CD14-positive monocyte (primary cell): ENCODE measurements at regions not wholly inside any gene's neighbourhood (a gene's known extent, or its start where the extent isn't known, plus 50 kb on each side); places are given as distances from the start of the nearest gene placed in this dataset.

Source experiments
- DNase-seq, 3 donors: peaks; one replicate each; pipeline ENCODE4 v3.0.0-alpha.2; 2011 to 2022
- H2AFZ ChIP-seq: 2 replicates; pipeline ENCODE4 v1.6.0; 2012; ENCODE audit warnings: mild to moderate bottlenecking, low read depth, low read length, inconsistent platforms; ENCODE audit not compliant: insufficient read depth, poor library complexity, severe bottlenecking
- H3K27ac ChIP-seq, 2 donors: 1 replicate in 1 of 2; 2 replicates in 1 of 2; pipeline ENCODE4 v1.5.1; 2012 to 2013; ENCODE audit warnings: low read length in 2 of 2, control low read depth in 1 of 2, inconsistent platforms in 1 of 2, low read depth in 1 of 2, mild to moderate bottlenecking in 1 of 2
- H3K27me3 ChIP-seq, 2 donors: one replicate each; pipeline versions ENCODE4 v1.6.0 to v1.6.1; 2011 to 2013; ENCODE audit warnings: low read length in 2 of 2; ENCODE audit not compliant: control insufficient read depth in 2 of 2, insufficient read depth in 2 of 2
- H3K36me3 ChIP-seq, 2 donors: replicated peaks in 1 of 2; 1 replicate in 1 of 2; 2 replicates in 1 of 2; pipeline versions ENCODE4 v1.5.1 to v1.6.1; 2012 to 2013; ENCODE audit warnings: low read length in 2 of 2, control low read depth in 1 of 2, inconsistent platforms in 1 of 2, mild to moderate bottlenecking in 1 of 2; ENCODE audit not compliant: insufficient read depth in 2 of 2, control insufficient read depth in 1 of 2
- H3K4me1 ChIP-seq, 2 donors: 1 replicate in 1 of 2; 2 replicates in 1 of 2; pipeline versions ENCODE4 v1.5.1 to v1.6.1; 2012 to 2013; ENCODE audit warnings: low read length in 2 of 2, control low read depth in 1 of 2, inconsistent platforms in 1 of 2, mild to moderate bottlenecking in 1 of 2, moderate library complexity in 1 of 2; ENCODE audit not compliant: insufficient read depth in 2 of 2, control insufficient read depth in 1 of 2
- H3K4me2 ChIP-seq: replicated peaks from 2 replicates; pipeline ENCODE3; 2012; ENCODE audit warnings: low read length, moderate library complexity, mild to moderate bottlenecking; ENCODE audit not compliant: poor library complexity, severe bottlenecking; ENCODE audit errors: extremely low read depth
- H3K4me3 ChIP-seq, 3 experiments: fragments of 200-600 bp in 1 of 3; sonication (generic) in 1 of 3; replicated peaks in 1 of 3; 1 replicate in 2 of 3; 2 replicates in 1 of 3; pipeline ENCODE4 v1.5.1; 2011 to 2013; ENCODE audit warnings: low read length in 3 of 3, mild to moderate bottlenecking in 3 of 3, control low read depth in 2 of 3, low read depth in 2 of 3, inconsistent platforms in 1 of 3, moderate library complexity in 1 of 3
- H3K79me2 ChIP-seq: 2 replicates; pipeline ENCODE4 v1.6.0; 2012; ENCODE audit warnings: mild to moderate bottlenecking, control low read depth, inconsistent platforms, low read length, moderate library complexity; ENCODE audit not compliant: insufficient read depth
- H3K9ac ChIP-seq: 2 replicates; pipeline ENCODE4 v1.6.0; 2017; ENCODE audit warnings: low read length, mild to moderate bottlenecking; ENCODE audit not compliant: insufficient read depth, poor library complexity, severe bottlenecking
- H3K9me3 ChIP-seq, 2 donors: replicated peaks in 1 of 2; 1 replicate in 1 of 2; 2 replicates in 1 of 2; pipeline versions ENCODE4 v1.5.1 to v1.6.1; 2012 to 2013; ENCODE audit warnings: low read length in 2 of 2, control low read depth in 1 of 2; ENCODE audit not compliant: control insufficient read depth in 1 of 2, insufficient read depth in 1 of 2
- H4K20me1 ChIP-seq: 2 replicates; pipeline ENCODE4 v1.6.0; 2012; ENCODE audit warnings: mild to moderate bottlenecking, low read length, control low read depth, moderate library complexity; ENCODE audit not compliant: insufficient read depth
- H3K27ac Mint-ChIP-seq, 7 donors: one replicate each; pipeline ENCODE4 v1.8.0; 2020; ENCODE audit warnings: mild to moderate bottlenecking in 7 of 7, mixed read lengths in 7 of 7, moderate library complexity in 6 of 7, inconsistent platforms in 2 of 7
- H3K27me3 Mint-ChIP-seq, 3 donors: one replicate each; pipeline ENCODE4 v1.8.0; 2021 to 2022; ENCODE audit warnings: low read depth in 3 of 3, mild to moderate bottlenecking in 3 of 3, mixed read lengths in 3 of 3, moderate library complexity in 3 of 3, inconsistent platforms in 1 of 3
- H3K36me3 Mint-ChIP-seq, 2 donors: one replicate each; pipeline ENCODE4 v1.8.0; 2020; ENCODE audit warnings: mixed read lengths in 2 of 2, inconsistent platforms in 1 of 2, mild to moderate bottlenecking in 1 of 2
- H3K4me1 Mint-ChIP-seq: one replicate; pipeline ENCODE4 v1.8.0; 2020; ENCODE audit warnings: mild to moderate bottlenecking, mixed read lengths
- H3K4me3 Mint-ChIP-seq, 2 donors: one replicate each; pipeline ENCODE4 v1.8.0; 2020; ENCODE audit warnings: mild to moderate bottlenecking in 2 of 2, mixed read lengths in 2 of 2, moderate library complexity in 1 of 2
- H3K9me3 Mint-ChIP-seq, 7 donors: one replicate each; pipeline ENCODE4 v1.8.0; 2020 to 2022; ENCODE audit warnings: mixed read lengths in 7 of 7, mild to moderate bottlenecking in 6 of 7, moderate library complexity in 6 of 7, inconsistent platforms in 2 of 7
- CTCF ChIP-seq: fragments of 200-600 bp; IDR thresholded peaks from one replicate; pipeline ENCODE4 v1.8.0; 2022; ENCODE audit warnings: antibody characterized with exemption, mild to moderate bottlenecking
- WGBS: methylation state at CpG from one replicate; pipeline ENCODE4 v1.1.5; 2013; ENCODE audit warnings: missing lambda C conversion rate; ENCODE audit not compliant: insufficient coverage; 5-methylcytosine and 5-hydroxymethylcytosine counted together
- intact Hi-C, 2 donors: fragments of 100-400 bp; cut with micrococcal nuclease; formaldehyde crosslinking; loops; one replicate each; pipeline versions ENCODE4 v1.15.0 to v1.15.1; 2023

DNA sequence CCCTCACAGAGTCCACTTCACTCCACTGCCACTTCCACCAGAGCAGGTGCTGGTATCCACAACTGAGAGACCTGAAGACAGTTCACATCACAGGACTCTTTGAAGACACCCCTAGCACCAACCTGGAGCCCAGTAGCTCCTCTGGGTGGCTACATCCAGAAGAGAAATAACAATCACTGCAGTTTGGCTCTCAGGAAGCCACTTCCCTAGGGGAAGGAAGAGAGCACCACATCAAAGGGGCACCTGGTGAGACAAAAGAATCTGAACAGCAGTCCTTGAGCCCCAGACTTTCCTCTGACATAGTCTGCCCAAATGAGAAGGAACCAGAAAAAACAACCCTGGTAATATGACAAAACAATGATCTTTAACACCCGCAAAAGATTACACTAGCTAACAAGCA, 113.2 kb downstream of the TENT5C start:
- no peaks in the 10 kb centered on the region for H4K20me1 ChIP-seq
- TF ChIP-seq CTCF: no peak
- peaks cover under 1% of the 10 kb centered on the region for H3K4me1 Mint-ChIP-seq
- intact Hi-C loops: no loop called here
- H3K4me3 Mint-ChIP-seq: no peak overlapping the region
- no peak overlapping the region for H3K27ac ChIP-seq
- H3K9ac ChIP-seq: no peak overlapping the region
- no peak for DNase-seq
- WGBS: no CpG with 5 or more reads among the region's 1 CpG
- H3K9me3 ChIP-seq: peaks cover 7 to 19% of the 10 kb centered on the region in 2 donors
- H3K4me3 ChIP-seq: no peak overlapping the region
- no peaks in the 10 kb centered on the region for H3K36me3 Mint-ChIP-seq
- no peaks in the 10 kb centered on the region for H3K36me3 ChIP-seq
- no peak overlapping the region for H3K4me2 ChIP-seq
- H3K27me3 Mint-ChIP-seq: peaks cover under 1 to 2% (median 2%) of the 10 kb centered on the region in 3 donors
- no peaks in the 10 kb centered on the region for H3K79me2 ChIP-seq
- H3K27me3 ChIP-seq: no peaks in the 10 kb centered on the region
- H3K4me1 ChIP-seq: no peaks in the 10 kb centered on the region
- H2AFZ ChIP-seq: no peak overlapping the region
- peaks cover 24 to 50% (median 39%) of the 10 kb centered on the region in 7 donors for H3K9me3 Mint-ChIP-seq
- no peak overlapping the region for H3K27ac Mint-ChIP-seq

DNA sequence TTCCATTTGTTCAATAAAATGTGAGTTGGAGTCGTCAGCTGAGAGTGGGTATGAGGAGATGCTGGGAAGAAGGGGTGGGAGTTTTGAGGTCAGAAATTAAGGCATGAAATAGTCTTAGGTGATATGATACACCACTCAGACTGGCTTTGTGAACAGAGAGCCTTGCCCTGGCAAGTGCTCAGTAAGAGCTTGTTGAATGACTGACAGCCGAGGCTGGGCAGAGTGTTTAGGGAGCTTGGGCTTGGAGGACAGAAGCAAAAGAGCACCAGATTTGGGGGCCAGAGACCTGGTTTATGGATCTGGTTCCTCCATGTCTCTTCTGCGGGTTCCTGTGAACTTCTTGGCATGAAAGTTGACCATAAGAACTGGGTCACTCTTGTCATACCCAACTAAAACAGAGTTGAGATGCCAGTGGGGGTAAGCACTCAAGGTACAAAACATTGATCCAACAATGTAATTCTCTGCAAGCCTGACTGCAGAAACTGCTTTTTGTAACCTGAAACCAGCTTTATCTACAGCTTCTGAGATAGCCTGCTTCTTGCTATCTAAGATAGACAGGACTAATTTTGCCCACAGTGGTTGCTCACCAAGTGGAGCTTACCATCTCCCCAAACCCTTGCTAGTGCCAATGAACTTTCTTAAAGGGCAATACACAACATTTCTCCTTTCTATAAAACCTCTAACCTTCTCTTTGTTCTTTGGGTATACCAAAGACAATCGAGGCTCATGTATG, 126.4 kb downstream of the TENT5C start:
- Mint-ChIP-seq H3K27me3 (no peaks in the 10 kb centered on the region), H3K36me3 (no peaks in the 10 kb centered on the region), H3K9me3 (peaks cover 3 to 14% (median 10%) of the 10 kb centered on the region in 7 donors), H3K4me1 (peaks cover 6% of the 10 kb centered on the region), H3K4me3 (no peak overlapping the region), H3K27ac (no peak overlapping the region)
- H3K9ac ChIP-seq: no peak overlapping the region
- no peak for TF ChIP-seq CTCF
- H3K9me3 ChIP-seq: peaks cover 0 to 5% of the 10 kb centered on the region in 2 donors
- no peak for DNase-seq
- intact Hi-C loops: no loop called here
- 86% methylated on average over 3 of the region's 4 CpGs for WGBS
- no peaks in the 10 kb centered on the region for H4K20me1 ChIP-seq
- no peak overlapping the region for H3K27ac ChIP-seq
- H3K36me3 ChIP-seq: no peaks in the 10 kb centered on the region
- H3K4me3 ChIP-seq: no peak overlapping the region
- H3K79me2 ChIP-seq: no peaks in the 10 kb centered on the region
- no peaks in the 10 kb centered on the region for H3K27me3 ChIP-seq
- H3K4me2 ChIP-seq: no peak overlapping the region
- H2AFZ ChIP-seq: peak overlapping the region; percentile 31
- peaks cover 0 to 13% of the 10 kb centered on the region in 2 donors for H3K4me1 ChIP-seq
